ENCODE measurements at regions not wholly inside any gene's neighbourhood (a gene's known extent, or its start where the extent isn't known, plus 50 kb on each side); places are given as distances from the start of the nearest gene placed in this dataset.

DNA sequence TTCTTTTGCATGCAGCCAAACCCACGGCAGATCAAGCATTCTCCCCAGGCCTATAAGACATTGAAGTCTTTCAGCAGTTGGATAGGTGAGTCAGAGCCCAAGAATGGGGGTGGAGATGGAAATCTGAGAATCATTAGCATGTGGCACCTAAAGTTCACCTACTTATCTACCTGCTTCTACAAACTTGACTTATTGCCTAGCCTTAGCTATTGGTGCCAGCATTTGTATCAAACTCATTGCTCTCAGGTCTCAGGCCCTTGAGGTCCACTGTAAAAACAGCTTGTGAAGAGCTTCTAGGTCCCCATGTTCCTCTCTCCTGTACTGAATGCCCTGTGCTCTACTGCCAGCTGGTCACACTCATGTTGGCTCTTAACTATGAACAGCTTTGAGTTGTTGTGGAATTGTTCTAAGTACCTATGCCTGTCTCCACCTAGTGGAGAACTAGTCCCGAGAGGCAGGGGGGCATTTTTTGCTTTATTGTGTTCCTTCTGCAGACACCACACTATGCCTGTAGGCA is 278.4 kb upstream of the SPRED2 start:
- Histone ChIP-seq H3K4me3 (no peak overlapping the region), H3K9me3 (no peaks in the 10 kb centered on the region), H3K4me1 (no peaks in the 10 kb centered on the region), H3K27ac (no peak overlapping the region), H3K36me3 (no peaks in the 10 kb centered on the region), H3K27me3 (no peaks in the 10 kb centered on the region)
- intact Hi-C loops (cut with DNase I): no loop called here
- peak; percentile 76 for ATAC-seq
- DNase-seq: no peak
- TF ChIP-seq, protein P1, sequence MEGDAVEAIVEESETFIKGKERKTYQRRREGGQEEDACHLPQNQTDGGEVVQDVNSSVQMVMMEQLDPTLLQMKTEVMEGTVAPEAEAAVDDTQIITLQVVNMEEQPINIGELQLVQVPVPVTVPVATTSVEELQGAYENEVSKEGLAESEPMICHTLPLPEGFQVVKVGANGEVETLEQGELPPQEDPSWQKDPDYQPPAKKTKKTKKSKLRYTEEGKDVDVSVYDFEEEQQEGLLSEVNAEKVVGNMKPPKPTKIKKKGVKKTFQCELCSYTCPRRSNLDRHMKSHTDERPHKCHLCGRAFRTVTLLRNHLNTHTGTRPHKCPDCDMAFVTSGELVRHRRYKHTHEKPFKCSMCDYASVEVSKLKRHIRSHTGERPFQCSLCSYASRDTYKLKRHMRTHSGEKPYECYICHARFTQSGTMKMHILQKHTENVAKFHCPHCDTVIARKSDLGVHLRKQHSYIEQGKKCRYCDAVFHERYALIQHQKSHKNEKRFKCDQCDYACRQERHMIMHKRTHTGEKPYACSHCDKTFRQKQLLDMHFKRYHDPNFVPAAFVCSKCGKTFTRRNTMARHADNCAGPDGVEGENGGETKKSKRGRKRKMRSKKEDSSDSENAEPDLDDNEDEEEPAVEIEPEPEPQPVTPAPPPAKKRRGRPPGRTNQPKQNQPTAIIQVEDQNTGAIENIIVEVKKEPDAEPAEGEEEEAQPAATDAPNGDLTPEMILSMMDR (IDR thresholded peaks at IDR 0.05): peak; percentile 15

DNA sequence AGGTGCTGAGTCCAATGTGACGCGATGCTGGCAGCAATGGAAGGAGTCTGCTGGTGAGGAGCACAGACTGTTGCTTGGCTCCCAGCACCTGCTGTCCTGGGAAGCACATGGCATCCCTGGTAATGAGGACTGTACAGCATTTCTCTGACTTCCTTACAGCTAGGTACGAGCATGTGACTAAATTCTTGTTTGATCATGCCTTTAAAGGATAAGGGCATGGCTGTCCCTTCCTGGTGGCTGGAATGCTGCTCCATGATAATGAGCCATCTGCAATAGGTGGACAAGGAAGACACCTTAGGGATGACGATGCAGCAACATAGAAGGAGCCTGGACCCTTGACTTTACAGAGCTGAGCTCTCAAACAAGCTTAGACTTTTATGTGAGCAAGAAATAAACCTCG is 278.0 kb upstream of the SPRED2 start:
- Histone ChIP-seq H3K27me3 (no peaks in the 10 kb centered on the region), H3K27ac (no peak overlapping the region), H3K4me1 (no peaks in the 10 kb centered on the region), H3K36me3 (no peaks in the 10 kb centered on the region), H3K4me3 (no peak overlapping the region), H3K9me3 (no peaks in the 10 kb centered on the region)
- DNase-seq (no peak), ATAC-seq (peak; percentile 11)
- TF ChIP-seq, protein P1 (IDR thresholded peaks at IDR 0.05): no peak
- intact Hi-C loops (cut with DNase I): no loop called here

DNA sequence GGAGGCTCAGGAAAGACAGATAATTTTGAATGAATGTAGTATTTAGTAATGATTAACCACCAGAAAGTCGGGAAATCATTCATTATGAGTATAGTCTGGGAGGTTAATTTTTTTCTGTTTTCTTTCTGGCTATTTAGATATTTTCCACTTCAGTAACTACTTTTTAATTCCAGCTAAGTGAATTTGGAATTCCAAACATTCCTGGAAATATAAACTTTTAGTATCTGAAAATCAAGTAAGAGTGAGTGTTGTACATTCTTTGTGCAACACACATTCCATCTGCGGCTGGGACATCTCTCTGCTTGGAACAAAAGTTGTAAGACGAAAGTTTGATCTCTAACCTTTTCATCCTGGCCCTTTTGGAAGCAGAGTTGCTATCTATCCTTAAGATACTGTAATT is 275.7 kb upstream of the SPRED2 start:
- Histone ChIP-seq H3K36me3 (no peaks in the 10 kb centered on the region), H3K27ac (peak overlapping the region; percentile 47), H3K9me3 (no peaks in the 10 kb centered on the region), H3K4me1 (no peaks in the 10 kb centered on the region), H3K27me3 (no peaks in the 10 kb centered on the region), H3K4me3 (no peak overlapping the region)
- no peak for ATAC-seq
- DNase-seq: no peak
- TF ChIP-seq, protein P1 (IDR thresholded peaks at IDR 0.05): no peak
- intact Hi-C loops (cut with DNase I): no loop called here

DNA sequence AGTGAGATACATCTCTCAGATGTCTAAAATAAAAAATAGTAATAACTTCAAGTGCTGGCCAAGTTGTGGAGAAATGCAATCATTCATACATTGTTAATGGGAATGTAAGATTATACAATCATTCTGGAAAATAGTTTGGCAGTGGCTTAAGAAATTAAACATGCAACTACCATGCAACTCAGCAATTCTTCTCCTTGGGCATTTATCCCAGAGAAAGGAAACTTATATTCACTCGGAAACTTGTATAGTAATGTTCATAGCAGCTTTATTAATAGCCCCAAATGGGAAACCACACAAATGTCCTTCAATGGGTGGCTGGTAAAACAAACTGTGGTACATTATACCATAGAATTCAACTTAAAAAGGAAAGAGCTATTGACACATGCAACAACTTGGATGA is 274.0 kb upstream of the SPRED2 start:
- TF ChIP-seq, protein P1 (IDR thresholded peaks at IDR 0.05): no peak
- no peak overlapping the region for H3K27ac ChIP-seq
- no peak overlapping the region for H3K4me3 ChIP-seq
- H3K27me3 ChIP-seq: no peaks in the 10 kb centered on the region
- H3K9me3 ChIP-seq: no peaks in the 10 kb centered on the region
- no peaks in the 10 kb centered on the region for H3K4me1 ChIP-seq
- DNase-seq (no peak), ATAC-seq (no peak)
- H3K36me3 ChIP-seq: no peaks in the 10 kb centered on the region
- intact Hi-C loops (cut with DNase I): no loop called here

DNA sequence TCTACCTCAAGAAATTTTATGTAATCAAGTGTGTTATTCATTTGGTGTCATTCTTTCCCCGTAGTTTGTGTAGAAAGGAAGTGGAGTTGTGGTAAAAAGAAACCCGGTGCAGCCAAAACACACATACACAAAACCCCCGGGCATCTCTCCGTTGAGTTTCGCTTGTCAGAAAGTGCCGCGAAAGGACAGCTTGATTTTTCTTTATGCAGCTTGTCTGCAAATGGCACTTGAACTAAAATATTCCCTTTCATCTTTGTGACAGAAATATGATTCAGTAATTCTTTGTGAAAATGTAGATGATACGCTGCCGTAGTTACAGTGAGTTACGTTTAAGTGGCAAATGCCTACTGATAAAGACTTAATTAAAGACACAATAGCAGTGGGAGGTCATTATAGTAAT is 268.8 kb upstream of the SPRED2 start:
- TF ChIP-seq, protein P1 (IDR thresholded peaks at IDR 0.05): no peak
- H3K9me3 ChIP-seq: no peaks in the 10 kb centered on the region
- H3K4me1 ChIP-seq: no peaks in the 10 kb centered on the region
- intact Hi-C loops (cut with DNase I): no loop called here
- DNase-seq (no peak), ATAC-seq (no peak)
- no peak overlapping the region for H3K27ac ChIP-seq
- no peaks in the 10 kb centered on the region for H3K27me3 ChIP-seq
- no peaks in the 10 kb centered on the region for H3K36me3 ChIP-seq
- no peak overlapping the region for H3K4me3 ChIP-seq

DNA sequence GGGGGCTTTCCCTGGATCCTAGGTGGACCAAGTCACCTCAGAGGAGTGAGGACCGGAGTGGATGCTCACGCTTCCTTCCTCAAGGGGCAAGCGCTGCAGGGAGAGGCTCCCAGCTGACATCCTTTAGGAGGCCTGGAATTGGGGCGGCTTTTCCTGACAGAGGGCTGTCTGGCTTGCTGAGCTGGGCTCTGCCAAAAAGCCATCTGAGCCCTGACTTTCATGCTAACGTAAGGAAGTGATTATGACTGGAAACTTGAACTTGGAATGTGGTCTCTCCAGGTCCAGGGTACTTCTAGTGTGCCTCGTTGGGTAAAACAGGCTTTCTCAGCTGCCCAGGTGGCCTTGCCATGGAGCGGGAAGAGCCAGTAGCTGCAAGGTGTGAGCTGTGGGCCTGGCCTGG is 268.3 kb upstream of the SPRED2 start:
- TF ChIP-seq, protein P1 (IDR thresholded peaks at IDR 0.05): no peak
- ATAC-seq (peak; percentile 13), DNase-seq (no peak)
- H3K36me3 ChIP-seq: no peaks in the 10 kb centered on the region
- H3K27me3 ChIP-seq: no peaks in the 10 kb centered on the region
- H3K4me1 ChIP-seq: no peaks in the 10 kb centered on the region
- H3K4me3 ChIP-seq: no peak overlapping the region
- no peaks in the 10 kb centered on the region for H3K9me3 ChIP-seq
- H3K27ac ChIP-seq: no peak overlapping the region
- intact Hi-C loops (cut with DNase I): no loop called here

Data from upper lobe of right lung (tissue), 1 donor.